MM.1S (cell line): ENCODE measurements at regions not wholly inside any gene's neighbourhood (a gene's known extent, or its start where the extent isn't known, plus 50 kb on each side); places are given as distances from the start of the nearest gene placed in this dataset.

Experiments used
- EZH2 ChIP-seq: fragments of 300-600 bp; sonication (generic); optimal IDR thresholded peaks from 2 replicates; pipeline ENCODE3; 2017; ENCODE audit warnings: low read depth, mild to moderate bottlenecking, antibody characterized with exemption, low read length, mixed read lengths
- EZH2phosphoT487 ChIP-seq: fragments of 300-600 bp; sonication (generic); IDR thresholded peaks from 2 replicates; pipeline ENCODE4 v1.6.1; 2018; ENCODE audit warnings: antibody characterized with exemption, low read length
- TF ChIP-seq, protein P1 (sequence below): fragments of 300-600 bp; sonication (generic); IDR thresholded peaks from 2 replicates; pipeline ENCODE4 v1.5.1; 2016; ENCODE audit warnings: antibody characterized with exemption, low read length, mixed read lengths

DNA sequence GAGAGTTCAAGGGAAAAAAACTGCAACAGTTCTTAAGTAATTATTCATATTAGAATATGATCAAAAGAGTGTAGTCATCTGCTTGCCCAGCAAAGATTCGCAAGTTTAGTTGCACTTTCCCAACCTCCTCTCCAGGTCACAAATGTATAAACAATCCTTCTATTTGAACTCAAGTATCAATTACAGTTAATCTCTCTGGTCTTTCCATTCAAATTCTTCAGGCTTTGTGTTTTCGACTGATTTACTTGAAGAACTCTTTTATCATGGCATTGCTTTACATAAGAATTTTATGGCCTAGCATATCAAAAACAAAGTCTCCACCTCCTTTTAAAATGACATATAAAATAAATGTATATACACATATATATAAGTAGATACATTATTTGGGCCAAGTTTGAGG lies 1009.6 kb upstream of the DIAPH2 start:
- TF ChIP-seq, protein P1, sequence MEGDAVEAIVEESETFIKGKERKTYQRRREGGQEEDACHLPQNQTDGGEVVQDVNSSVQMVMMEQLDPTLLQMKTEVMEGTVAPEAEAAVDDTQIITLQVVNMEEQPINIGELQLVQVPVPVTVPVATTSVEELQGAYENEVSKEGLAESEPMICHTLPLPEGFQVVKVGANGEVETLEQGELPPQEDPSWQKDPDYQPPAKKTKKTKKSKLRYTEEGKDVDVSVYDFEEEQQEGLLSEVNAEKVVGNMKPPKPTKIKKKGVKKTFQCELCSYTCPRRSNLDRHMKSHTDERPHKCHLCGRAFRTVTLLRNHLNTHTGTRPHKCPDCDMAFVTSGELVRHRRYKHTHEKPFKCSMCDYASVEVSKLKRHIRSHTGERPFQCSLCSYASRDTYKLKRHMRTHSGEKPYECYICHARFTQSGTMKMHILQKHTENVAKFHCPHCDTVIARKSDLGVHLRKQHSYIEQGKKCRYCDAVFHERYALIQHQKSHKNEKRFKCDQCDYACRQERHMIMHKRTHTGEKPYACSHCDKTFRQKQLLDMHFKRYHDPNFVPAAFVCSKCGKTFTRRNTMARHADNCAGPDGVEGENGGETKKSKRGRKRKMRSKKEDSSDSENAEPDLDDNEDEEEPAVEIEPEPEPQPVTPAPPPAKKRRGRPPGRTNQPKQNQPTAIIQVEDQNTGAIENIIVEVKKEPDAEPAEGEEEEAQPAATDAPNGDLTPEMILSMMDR = no peak
- no peak for TF ChIP-seq EZH2phosphoT487
- TF ChIP-seq EZH2 = no peak
